ENCODE measurements at regions not wholly inside any gene's neighbourhood (a gene's known extent, or its start where the extent isn't known, plus 50 kb on each side); places are given as distances from the start of the nearest gene placed in this dataset.

DNA sequence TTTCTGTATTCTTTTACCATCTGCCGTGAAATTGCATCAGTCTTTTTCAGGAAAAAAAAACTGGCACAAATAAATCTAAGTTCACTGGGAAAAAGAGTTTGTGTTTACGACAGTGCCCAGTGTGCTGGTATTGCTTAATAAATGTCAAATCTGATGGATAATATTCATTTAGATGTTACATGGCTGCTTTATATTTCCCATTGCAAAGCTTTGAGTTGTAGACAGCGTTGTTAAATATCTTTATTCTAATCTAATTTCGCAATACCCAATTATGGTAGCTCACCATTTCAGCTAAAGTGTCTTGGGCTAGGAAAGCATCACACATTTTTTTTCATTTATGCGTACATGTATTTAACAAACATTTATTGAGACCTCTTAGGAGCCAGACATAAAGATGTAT, 1994.5 kb upstream of the FLRT2 start:
- H3K27ac ChIP-seq = no peak overlapping the region
- WGBS (ENCODE audit: low lambda C conversion rate, missing lambda C conversion rate) = 91% methylated on average over 5 of the region's 5 CpGs
- TF ChIP-seq EZH2 (IDR thresholded peaks at IDR 0.05; ENCODE audit: borderline replicate concordance) (no peak), EZH2phosphoT487 (IDR thresholded peaks at IDR 0.05; ENCODE audit: low read depth, severe bottlenecking, unreplicated experiment) (no peak)
- TF ChIP-seq, protein P1, sequence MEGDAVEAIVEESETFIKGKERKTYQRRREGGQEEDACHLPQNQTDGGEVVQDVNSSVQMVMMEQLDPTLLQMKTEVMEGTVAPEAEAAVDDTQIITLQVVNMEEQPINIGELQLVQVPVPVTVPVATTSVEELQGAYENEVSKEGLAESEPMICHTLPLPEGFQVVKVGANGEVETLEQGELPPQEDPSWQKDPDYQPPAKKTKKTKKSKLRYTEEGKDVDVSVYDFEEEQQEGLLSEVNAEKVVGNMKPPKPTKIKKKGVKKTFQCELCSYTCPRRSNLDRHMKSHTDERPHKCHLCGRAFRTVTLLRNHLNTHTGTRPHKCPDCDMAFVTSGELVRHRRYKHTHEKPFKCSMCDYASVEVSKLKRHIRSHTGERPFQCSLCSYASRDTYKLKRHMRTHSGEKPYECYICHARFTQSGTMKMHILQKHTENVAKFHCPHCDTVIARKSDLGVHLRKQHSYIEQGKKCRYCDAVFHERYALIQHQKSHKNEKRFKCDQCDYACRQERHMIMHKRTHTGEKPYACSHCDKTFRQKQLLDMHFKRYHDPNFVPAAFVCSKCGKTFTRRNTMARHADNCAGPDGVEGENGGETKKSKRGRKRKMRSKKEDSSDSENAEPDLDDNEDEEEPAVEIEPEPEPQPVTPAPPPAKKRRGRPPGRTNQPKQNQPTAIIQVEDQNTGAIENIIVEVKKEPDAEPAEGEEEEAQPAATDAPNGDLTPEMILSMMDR (IDR thresholded peaks at IDR 0.05; ENCODE audit: poor library complexity) = no peak
- H3K4me3 ChIP-seq = no peak overlapping the region
- no peak overlapping the region for H3K4me2 ChIP-seq
- H4K20me1 ChIP-seq (ENCODE audit: insufficient read depth, poor library complexity, severe bottlenecking) = no peaks in the 10 kb centered on the region
- H3K9me3 ChIP-seq (ENCODE audit: low read depth) = no peaks in the 10 kb centered on the region
- DNase-seq (ENCODE audit: low spot score) = no peak
- no peaks in the 10 kb centered on the region for H3K36me3 ChIP-seq (replicated peaks; ENCODE audit: insufficient read depth, low read depth)
- H3K27me3 ChIP-seq = no peaks in the 10 kb centered on the region
- H3K9me2 ChIP-seq (replicated peaks; ENCODE audit: insufficient read depth) = no peaks in the 10 kb centered on the region
- H2AFZ ChIP-seq = no peak overlapping the region
- H3K4me1 ChIP-seq (ENCODE audit: insufficient read depth) = no peaks in the 10 kb centered on the region
- no peaks in the 10 kb centered on the region for H3K79me2 ChIP-seq

GRCh38 chr14:83541147-83541546, 1988.8 kb upstream of the FLRT2 start:
- H3K9me3 ChIP-seq (ENCODE audit: low read depth) = no peaks in the 10 kb centered on the region
- H3K79me2 ChIP-seq = no peaks in the 10 kb centered on the region
- H3K27ac ChIP-seq = no peak overlapping the region
- no peak for DNase-seq (ENCODE audit: low spot score)
- H3K36me3 ChIP-seq (replicated peaks; ENCODE audit: insufficient read depth, low read depth) = no peaks in the 10 kb centered on the region
- TF ChIP-seq, protein P1 (IDR thresholded peaks at IDR 0.05; ENCODE audit: poor library complexity) = no peak
- TF ChIP-seq EZH2 (IDR thresholded peaks at IDR 0.05; ENCODE audit: borderline replicate concordance) = no peak
- TF ChIP-seq EZH2phosphoT487 (IDR thresholded peaks at IDR 0.05; ENCODE audit: low read depth, severe bottlenecking, unreplicated experiment) = no peak
- H3K9me2 ChIP-seq (replicated peaks; ENCODE audit: insufficient read depth) = no peaks in the 10 kb centered on the region
- no peaks in the 10 kb centered on the region for H3K4me1 ChIP-seq (ENCODE audit: insufficient read depth)
- no peak overlapping the region for H3K4me2 ChIP-seq
- no peak overlapping the region for H2AFZ ChIP-seq
- no peak overlapping the region for H3K4me3 ChIP-seq
- no peaks in the 10 kb centered on the region for H3K27me3 ChIP-seq
- H4K20me1 ChIP-seq (ENCODE audit: insufficient read depth, poor library complexity, severe bottlenecking) = no peaks in the 10 kb centered on the region
- WGBS (ENCODE audit: low lambda C conversion rate, missing lambda C conversion rate) = 83% methylated on average over 13 of the region's 13 CpGs

- H3K4me1 ChIP-seq (ENCODE audit: insufficient read depth) = no peaks in the 10 kb centered on the region
- 65% methylated on average over 5 of the region's 5 CpGs for WGBS (ENCODE audit: low lambda C conversion rate, missing lambda C conversion rate)
- H3K4me2 ChIP-seq = no peak overlapping the region
- H3K27me3 ChIP-seq = no peaks in the 10 kb centered on the region
- H4K20me1 ChIP-seq (ENCODE audit: insufficient read depth, poor library complexity, severe bottlenecking) = no peaks in the 10 kb centered on the region
- no peaks in the 10 kb centered on the region for H3K9me2 ChIP-seq (replicated peaks; ENCODE audit: insufficient read depth)
- H3K4me3 ChIP-seq = no peak overlapping the region
- H3K9me3 ChIP-seq (ENCODE audit: low read depth) = no peaks in the 10 kb centered on the region
- H3K79me2 ChIP-seq = no peaks in the 10 kb centered on the region
- no peak for DNase-seq (ENCODE audit: low spot score)
- no peak overlapping the region for H3K27ac ChIP-seq
- H3K36me3 ChIP-seq (replicated peaks; ENCODE audit: insufficient read depth, low read depth) = no peaks in the 10 kb centered on the region
- TF ChIP-seq, protein P1 (IDR thresholded peaks at IDR 0.05; ENCODE audit: poor library complexity) = no peak
- TF ChIP-seq EZH2phosphoT487 (IDR thresholded peaks at IDR 0.05; ENCODE audit: low read depth, severe bottlenecking, unreplicated experiment) (no peak), EZH2 (IDR thresholded peaks at IDR 0.05; ENCODE audit: borderline replicate concordance) (no peak)
- no peak overlapping the region for H2AFZ ChIP-seq
These were observed 1981.7 kb upstream of the FLRT2 start for GRCh38 chr14:83548061-83548839.
